Thoracic aorta (tissue), 2 donors: ENCODE measurements at regions not wholly inside any gene's neighbourhood (a gene's known extent, or its start where the extent isn't known, plus 50 kb on each side); places are given as distances from the start of the nearest gene placed in this dataset.
"Not testable (repeated sequence)": the region's sequence is repeated elsewhere in the genome, so short reads cannot be mapped to it uniquely, and the experiment has no call there.

Experiments
- ATAC-seq: fragments of 150-250 bp; one replicate; pipeline ENCODE4 v1.8.0; 2017; ENCODE audit warnings: low read depth; ENCODE audit not compliant: insufficient number of reproducible peaks, low FRiP score
- DNase-seq: peaks from one replicate; pipeline ENCODE4 v3.0.0-alpha.2; 2020; ENCODE audit warnings: low spot score
- H3K27ac ChIP-seq, 2 donors: fragments of 200-600 bp; sonication (generic); 1 replicate in 1 of 2; 2 replicates in 1 of 2; pipeline ENCODE4 v1.5.1; 2016; ENCODE audit warnings: mild to moderate bottlenecking in 2 of 2, moderate library complexity in 2 of 2
- H3K27me3 ChIP-seq: fragments of 200-600 bp; sonication (generic); replicated peaks from 2 replicates; pipeline ENCODE4 v1.6.0; 2016; ENCODE audit warnings: mild to moderate bottlenecking; ENCODE audit not compliant: insufficient read depth
- H3K36me3 ChIP-seq: fragments of 200-600 bp; sonication (generic); one replicate; pipeline ENCODE4 v1.5.1; 2016
- H3K4me1 ChIP-seq, 2 donors: fragments of 200-600 bp; sonication (generic); 1 replicate in 1 of 2; 2 replicates in 1 of 2; pipeline versions ENCODE4 v1.5.1 to v1.6.0; 2016; ENCODE audit warnings: low read depth in 2 of 2, mild to moderate bottlenecking in 1 of 2; ENCODE audit not compliant: control insufficient read depth in 1 of 2
- H3K4me3 ChIP-seq: fragments of 200-600 bp; sonication (generic); 2 replicates; pipeline ENCODE4 v1.5.1; 2016; ENCODE audit warnings: mild to moderate bottlenecking
- H3K9me3 ChIP-seq: fragments of 200-600 bp; sonication (generic); 2 replicates; pipeline ENCODE4 v1.5.1; 2016
- CTCF ChIP-seq: fragments of 200-600 bp; sonication (generic); IDR thresholded peaks from one replicate; pipeline ENCODE4 v1.5.1; 2019; ENCODE audit warnings: antibody characterized with exemption

- Histone ChIP-seq H3K27ac (no peak overlapping the region), H3K4me3 (no peak overlapping the region), H3K4me1 (no peaks in the 10 kb centered on the region), H3K9me3 (no peaks in the 10 kb centered on the region), H3K36me3 (no peaks in the 10 kb centered on the region), H3K27me3 (no peaks in the 10 kb centered on the region)
- DNase-seq (no peak), ATAC-seq (no peak)
- no peak for TF ChIP-seq CTCF
These were observed 225.1 kb downstream of the GATA3 start for GRCh38 chr10:8279598-8279997.

GRCh38 chr10:8280946-8281345 lies 226.5 kb downstream of the GATA3 start:
- Histone ChIP-seq H3K27ac (no peak overlapping the region), H3K9me3 (no peaks in the 10 kb centered on the region), H3K36me3 (no peaks in the 10 kb centered on the region), H3K27me3 (no peaks in the 10 kb centered on the region), H3K4me1 (no peaks in the 10 kb centered on the region), H3K4me3 (no peak overlapping the region)
- DNase-seq: no peak
- no peak for ATAC-seq
- no peak for TF ChIP-seq CTCF

GRCh38 chr10:8282340-8282739 lies 227.9 kb downstream of the GATA3 start:
- DNase-seq (no peak), ATAC-seq (no peak)
- no peaks in the 10 kb centered on the region for H3K4me1 ChIP-seq
- no peak overlapping the region for H3K4me3 ChIP-seq
- no peak overlapping the region for H3K27ac ChIP-seq
- H3K36me3 ChIP-seq: no peaks in the 10 kb centered on the region
- no peak for TF ChIP-seq CTCF
- no peaks in the 10 kb centered on the region for H3K27me3 ChIP-seq
- H3K9me3 ChIP-seq: no peaks in the 10 kb centered on the region

GRCh38 chr10:8283166-8283905 lies 228.8 kb downstream of the GATA3 start:
- Histone ChIP-seq H3K4me1 (no peaks in the 10 kb centered on the region), H3K27ac (no peak overlapping the region), H3K9me3 (no peaks in the 10 kb centered on the region), H3K36me3 (no peaks in the 10 kb centered on the region), H3K27me3 (no peaks in the 10 kb centered on the region), H3K4me3 (no peak overlapping the region)
- no peak for ATAC-seq
- TF ChIP-seq CTCF: no peak
- no peak for DNase-seq

- Histone ChIP-seq H3K27ac (no peak overlapping the region), H3K36me3 (no peaks in the 10 kb centered on the region), H3K4me3 (no peak overlapping the region), H3K4me1 (no peaks in the 10 kb centered on the region), H3K9me3 (no peaks in the 10 kb centered on the region), H3K27me3 (no peaks in the 10 kb centered on the region)
- ATAC-seq (no peak), DNase-seq (no peak)
- no peak for TF ChIP-seq CTCF
These were observed 229.5 kb downstream of the GATA3 start for GRCh38 chr10:8283986-8284385.

- DNase-seq, ATAC-seq, H3K36me3 ChIP-seq, H3K27me3 ChIP-seq, H3K4me3 ChIP-seq, H3K4me1 ChIP-seq, H3K27ac ChIP-seq, H3K9me3 ChIP-seq: not testable (repeated sequence)
These were observed 231.5 kb downstream of the GATA3 start for GRCh38 chr10:8285970-8286369.
